ENCODE measurements at regions not wholly inside any gene's neighbourhood (a gene's known extent, or its start where the extent isn't known, plus 50 kb on each side); places are given as distances from the start of the nearest gene placed in this dataset.

GRCh38 chr11:87871056-87871455, 304.2 kb downstream of the RAB38 start:
- TF ChIP-seq POLR2A (IDR thresholded peaks at IDR 0.05) = no peak
- TF ChIP-seq CTCF (IDR thresholded peaks at IDR 0.05) = no peak

Data from tibial nerve (tissue), 3 donors.